Gastrocnemius medialis (tissue), 4 donors: ENCODE measurements at regions not wholly inside any gene's neighbourhood (a gene's known extent, or its start where the extent isn't known, plus 50 kb on each side); places are given as distances from the start of the nearest gene placed in this dataset.

Experiments
- ATAC-seq, 2 donors: fragments of 150-250 bp; one replicate each; pipeline ENCODE4 v1.9.1; 2016
- DNase-seq, 2 donors: peaks; one replicate each; pipeline ENCODE4 v3.0.0-alpha.2; 2019
- H3K27ac ChIP-seq, 4 donors: fragments of 200-600 bp; sonication (generic); 1 replicate in 1 of 4; 2 replicates in 3 of 4; pipeline ENCODE4 v1.5.1; 2016 to 2018; ENCODE audit warnings: mild to moderate bottlenecking in 2 of 4, moderate library complexity in 1 of 4
- H3K27me3 ChIP-seq, 3 donors: fragments of 200-600 bp; sonication (generic) in 2 of 3; 1 replicate in 1 of 3; 2 replicates in 2 of 3; pipeline versions ENCODE4 v1.5.1 to v1.6.0; 2016 to 2019; ENCODE audit warnings: mild to moderate bottlenecking in 1 of 3, moderate library complexity in 1 of 3
- H3K36me3 ChIP-seq, 2 donors: fragments of 200-600 bp; sonication (generic) in 1 of 2; one replicate each; pipeline ENCODE4 v1.5.1; 2017 to 2018
- H3K4me1 ChIP-seq, 2 donors: fragments of 200-600 bp; sonication (generic) in 1 of 2; one replicate each; pipeline ENCODE4 v1.5.1; 2016 to 2017; ENCODE audit warnings: mild to moderate bottlenecking in 2 of 2
- H3K4me3 ChIP-seq, 4 donors: fragments of 200-600 bp; sonication (generic) in 3 of 4; 1 replicate in 1 of 4; 2 replicates in 3 of 4; pipeline ENCODE4 v1.5.1; 2016 to 2019; ENCODE audit warnings: mild to moderate bottlenecking in 2 of 4
- H3K9me3 ChIP-seq, 3 donors: fragments of 200-600 bp; sonication (generic) in 2 of 3; 1 replicate in 1 of 3; 2 replicates in 2 of 3; pipeline ENCODE4 v1.5.1; 2016 to 2019
- CTCF ChIP-seq, 5 experiments: fragments of 450-650 bp in 3 of 5; fragments of 200-600 bp in 2 of 5; sonication (generic) in 2 of 5; IDR thresholded peaks in 4 of 5; conservative IDR thresholded peaks in 1 of 5; 1 replicate in 4 of 5; 2 replicates in 1 of 5; pipeline ENCODE4 v1.5.1; 2016 to 2019; ENCODE audit warnings: antibody characterized with exemption in 5 of 5, mild to moderate bottlenecking in 3 of 5, moderate library complexity in 3 of 5
- POLR2A ChIP-seq, 2 donors: fragments of 450-650 bp; IDR thresholded peaks; one replicate each; pipeline ENCODE4 v1.6.1; 2017; ENCODE audit warnings: antibody characterized with exemption in 2 of 2, mild to moderate bottlenecking in 2 of 2, moderate library complexity in 2 of 2
- in situ Hi-C, 4 donors: fragments of 200-750 bp; cut with MboI; loops; one replicate each; pipeline versions ENCODE4 v1.15.0 to v1.8.0; 2017; ENCODE audit warnings: low sequenced_read_pairs in 4 of 4
- intact Hi-C: fragments of 100-400 bp; cut with DNase I; formaldehyde crosslinking; loops from one replicate; pipeline ENCODE4 v1.15.1; 2023; ENCODE audit warnings: low total_unique reads

- in situ Hi-C loops = no loop called here
- DNase-seq (no peak), ATAC-seq (no peak)
- no peaks in the 10 kb centered on the region for H3K36me3 ChIP-seq
- no peaks in the 10 kb centered on the region for H3K27me3 ChIP-seq
- H3K9me3 ChIP-seq = no peaks in the 10 kb centered on the region
- H3K27ac ChIP-seq = no peak overlapping the region
- no peak for TF ChIP-seq CTCF (IDR thresholded peaks at IDR 0.05 in 4 of 5, conservative IDR thresholded peaks at IDR 0.05 in 1 of 5)
- TF ChIP-seq POLR2A (IDR thresholded peaks at IDR 0.05) = no peak
- no peak overlapping the region for H3K4me3 ChIP-seq
- H3K4me1 ChIP-seq = no peaks in the 10 kb centered on the region
- intact Hi-C loops = no loop called here
Measured at GRCh38 chr13:79030513-79030912, 371.6 kb upstream of the OBI1 start.

- intact Hi-C loops (no loop called here), in situ Hi-C loops (no loop called here)
- no peaks in the 10 kb centered on the region for H3K27me3 ChIP-seq
- no peak for ATAC-seq
- H3K36me3 ChIP-seq = no peaks in the 10 kb centered on the region
- no peak for TF ChIP-seq POLR2A (IDR thresholded peaks at IDR 0.05)
- no peak for TF ChIP-seq CTCF (IDR thresholded peaks at IDR 0.05 in 4 of 5, conservative IDR thresholded peaks at IDR 0.05 in 1 of 5)
- H3K9me3 ChIP-seq = no peaks in the 10 kb centered on the region
- H3K4me1 ChIP-seq = no peaks in the 10 kb centered on the region
- H3K4me3 ChIP-seq = no peak overlapping the region
- DNase-seq = no peak
- no peak overlapping the region for H3K27ac ChIP-seq
Measured at GRCh38 chr13:79018166-79018565, 359.2 kb upstream of the OBI1 start.

- no peak for ATAC-seq
- in situ Hi-C loops = no loop called here
Measured at GRCh38 chr13:79011179-79011578, 352.2 kb upstream of the OBI1 start.

GRCh38 chr13:79003989-79004898 lies 345.3 kb upstream of the OBI1 start:
- DNase-seq (no peak), ATAC-seq (no peak)
- Histone ChIP-seq H3K36me3 (no peaks in the 10 kb centered on the region), H3K9me3 (no peaks in the 10 kb centered on the region), H3K4me1 (no peaks in the 10 kb centered on the region), H3K27ac (no peak overlapping the region), H3K27me3 (no peaks in the 10 kb centered on the region), H3K4me3 (no peak overlapping the region)
- TF ChIP-seq CTCF (IDR thresholded peaks at IDR 0.05 in 4 of 5, conservative IDR thresholded peaks at IDR 0.05 in 1 of 5) = no peak
- no peak for TF ChIP-seq POLR2A (IDR thresholded peaks at IDR 0.05)
- intact Hi-C loops = no loop called here
- in situ Hi-C loops = no loop called here

More at GRCh38 chr13:79011179-79011578, 352.2 kb upstream of the OBI1 start:
- H3K4me1 ChIP-seq = no peaks in the 10 kb centered on the region
- DNase-seq = no peak
- H3K27ac ChIP-seq = no peak overlapping the region
- no peaks in the 10 kb centered on the region for H3K36me3 ChIP-seq
- TF ChIP-seq POLR2A (IDR thresholded peaks at IDR 0.05) (no peak), CTCF (IDR thresholded peaks at IDR 0.05 in 4 of 5, conservative IDR thresholded peaks at IDR 0.05 in 1 of 5) (no peak)
- H3K27me3 ChIP-seq = no peaks in the 10 kb centered on the region
- no peak overlapping the region for H3K4me3 ChIP-seq
- no peaks in the 10 kb centered on the region for H3K9me3 ChIP-seq
- intact Hi-C loops = no loop called here
